ENCODE measurements at regions not wholly inside any gene's neighbourhood (a gene's known extent, or its start where the extent isn't known, plus 50 kb on each side); places are given as distances from the start of the nearest gene placed in this dataset.

DNA sequence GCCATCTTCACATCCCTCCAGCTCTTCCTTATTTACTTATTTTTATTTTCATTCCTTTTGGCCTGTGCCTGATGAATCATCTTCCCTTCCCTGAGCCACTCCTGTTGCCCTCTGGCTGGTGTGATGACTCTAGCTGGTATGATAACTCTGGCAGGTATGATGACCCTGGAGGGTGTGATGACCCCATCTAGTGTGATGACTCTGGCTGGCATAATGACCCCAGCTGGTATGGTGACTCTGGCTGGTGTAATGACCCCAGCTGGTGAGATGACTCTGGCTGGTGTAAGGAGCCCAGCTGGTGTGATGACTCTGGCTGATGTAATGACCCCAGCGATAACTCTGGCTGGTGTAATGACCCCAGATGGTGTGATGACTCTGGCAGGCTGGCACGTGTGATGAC lies 426.8 kb downstream of the QKI start:
- H3K4me1 ChIP-seq (ENCODE audit: insufficient read depth, low read length) = 0 out of 2 replicates have a peak, but pooled peaks cover 8% of the 10 kb centered on the region
- WGBS = 74% methylated on average over 2 of the region's 2 CpGs
- no peak overlapping the region for H3K27ac ChIP-seq (ENCODE audit: low read depth, low read length)
- H3K4me3 ChIP-seq (ENCODE audit: low read length) = no peak overlapping the region
- H3K9me3 ChIP-seq (ENCODE audit: insufficient read depth, low read depth, low read length) = peaks cover 11% of the 10 kb centered on the region
- no peaks in the 10 kb centered on the region for H3K27me3 ChIP-seq (ENCODE audit: insufficient read depth, low read length)
- no peaks in the 10 kb centered on the region for H3K36me3 ChIP-seq (ENCODE audit: insufficient read depth, low read length)
- H3K9ac ChIP-seq (ENCODE audit: low read depth, low read length) = no peak overlapping the region

DNA sequence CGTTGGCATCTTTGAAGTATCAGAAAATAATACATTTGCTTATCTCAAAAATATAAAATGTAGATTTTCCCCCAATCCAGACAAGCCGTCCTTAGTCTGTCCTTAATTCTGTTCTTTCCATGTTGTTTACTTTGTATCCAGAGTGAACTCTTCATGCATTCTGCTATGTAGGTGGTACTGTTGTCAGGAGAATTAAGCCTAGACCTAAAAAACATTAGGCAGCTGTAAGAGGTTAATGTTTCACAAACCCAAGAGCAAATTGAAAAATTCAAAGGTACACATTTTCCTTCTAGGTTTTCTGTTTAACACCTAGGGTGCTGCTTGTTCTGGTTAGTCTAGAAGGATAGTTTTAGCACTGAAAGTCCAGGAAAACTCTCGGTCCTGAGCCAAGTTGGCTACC lies 426.4 kb downstream of the QKI start:
- Histone ChIP-seq H3K4me3 (ENCODE audit: low read length) (no peak overlapping the region), H3K4me1 (ENCODE audit: insufficient read depth, low read length) (0 out of 2 replicates have a peak, but pooled peaks cover 8% of the 10 kb centered on the region), H3K27me3 (ENCODE audit: insufficient read depth, low read length) (no peaks in the 10 kb centered on the region), H3K36me3 (ENCODE audit: insufficient read depth, low read length) (no peaks in the 10 kb centered on the region), H3K9me3 (ENCODE audit: insufficient read depth, low read depth, low read length) (peaks cover 11% of the 10 kb centered on the region), H3K9ac (ENCODE audit: low read depth, low read length) (no peak overlapping the region), H3K27ac (ENCODE audit: low read depth, low read length) (no peak overlapping the region)
- WGBS = 94% methylated on average over 2 of the region's 3 CpGs

DNA sequence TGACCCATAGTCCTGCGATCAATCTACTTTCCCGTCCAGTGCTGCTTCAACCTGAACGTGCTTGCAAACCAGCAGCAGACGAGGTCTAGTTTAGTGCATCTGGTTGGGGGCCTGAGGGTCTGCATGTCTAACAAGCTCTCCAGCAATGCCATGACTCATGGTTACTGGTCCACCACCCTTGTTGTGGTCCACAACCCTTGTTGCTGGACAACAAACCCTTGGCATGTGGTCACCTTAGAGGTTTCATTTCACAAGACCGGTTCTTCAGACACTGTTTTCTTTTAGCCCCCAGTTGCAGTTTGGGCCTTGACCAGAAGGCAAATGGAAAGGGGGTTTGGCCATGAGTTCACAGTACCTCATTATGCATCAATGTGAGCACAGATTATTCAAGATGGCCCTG lies 424.8 kb downstream of the QKI start:
- no peak overlapping the region for H3K4me3 ChIP-seq (ENCODE audit: low read length)
- WGBS = 98% methylated on average over 5 of the region's 5 CpGs
- H3K4me1 ChIP-seq (ENCODE audit: insufficient read depth, low read length) = 0 out of 2 replicates have a peak, but pooled peaks cover 8% of the 10 kb centered on the region
- no peaks in the 10 kb centered on the region for H3K36me3 ChIP-seq (ENCODE audit: insufficient read depth, low read length)
- no peak overlapping the region for H3K9ac ChIP-seq (ENCODE audit: low read depth, low read length)
- no peaks in the 10 kb centered on the region for H3K27me3 ChIP-seq (ENCODE audit: insufficient read depth, low read length)
- no peak overlapping the region for H3K27ac ChIP-seq (ENCODE audit: low read depth, low read length)
- H3K9me3 ChIP-seq (ENCODE audit: insufficient read depth, low read depth, low read length) = peaks cover 11% of the 10 kb centered on the region

DNA sequence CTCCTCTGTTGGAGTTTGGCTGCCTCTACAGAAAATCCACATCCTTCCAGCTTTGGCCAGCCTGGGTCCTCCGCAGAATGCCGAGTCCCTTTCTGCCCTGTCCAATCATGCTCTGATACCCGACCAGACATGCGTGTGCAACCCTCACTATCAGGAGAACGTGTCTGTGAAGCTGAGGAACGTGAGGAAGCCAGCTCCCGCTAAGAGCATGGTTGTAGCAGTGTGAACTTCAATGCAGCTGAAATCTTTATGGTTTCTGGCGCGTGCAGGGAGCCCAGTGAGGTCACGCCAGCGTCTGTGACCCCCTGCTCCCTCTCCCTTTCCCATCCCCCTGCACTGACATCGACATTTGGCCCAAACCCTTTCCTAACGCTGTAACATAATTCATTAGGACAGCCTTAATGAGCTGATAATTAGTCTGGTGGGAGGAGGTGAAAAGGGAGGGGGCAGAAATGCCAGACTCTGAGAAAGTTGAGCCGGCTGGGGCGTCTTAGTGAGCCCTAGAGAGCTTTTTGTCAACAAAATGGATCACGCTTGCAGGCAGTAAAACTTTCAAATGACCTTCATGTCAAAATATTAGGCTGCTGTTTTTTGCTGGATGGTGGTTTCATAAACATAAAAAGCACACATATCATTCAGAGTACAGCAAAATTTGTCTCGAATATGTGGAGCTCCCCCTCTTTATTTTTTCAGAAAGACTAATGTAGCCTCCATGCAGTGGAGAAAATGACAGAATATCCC lies 423.3 kb downstream of the QKI start:
- Histone ChIP-seq H3K27ac (ENCODE audit: low read depth, low read length) (no peak overlapping the region), H3K27me3 (ENCODE audit: insufficient read depth, low read length) (no peaks in the 10 kb centered on the region), H3K36me3 (ENCODE audit: insufficient read depth, low read length) (no peaks in the 10 kb centered on the region), H3K9me3 (ENCODE audit: insufficient read depth, low read depth, low read length) (peaks cover 11% of the 10 kb centered on the region), H3K9ac (ENCODE audit: low read depth, low read length) (no peak overlapping the region), H3K4me1 (ENCODE audit: insufficient read depth, low read length) (0 out of 2 replicates have a peak, but pooled peaks cover 8% of the 10 kb centered on the region), H3K4me3 (ENCODE audit: low read length) (no peak overlapping the region)
- 72% methylated on average over 16 of the region's 17 CpGs for WGBS

DNA sequence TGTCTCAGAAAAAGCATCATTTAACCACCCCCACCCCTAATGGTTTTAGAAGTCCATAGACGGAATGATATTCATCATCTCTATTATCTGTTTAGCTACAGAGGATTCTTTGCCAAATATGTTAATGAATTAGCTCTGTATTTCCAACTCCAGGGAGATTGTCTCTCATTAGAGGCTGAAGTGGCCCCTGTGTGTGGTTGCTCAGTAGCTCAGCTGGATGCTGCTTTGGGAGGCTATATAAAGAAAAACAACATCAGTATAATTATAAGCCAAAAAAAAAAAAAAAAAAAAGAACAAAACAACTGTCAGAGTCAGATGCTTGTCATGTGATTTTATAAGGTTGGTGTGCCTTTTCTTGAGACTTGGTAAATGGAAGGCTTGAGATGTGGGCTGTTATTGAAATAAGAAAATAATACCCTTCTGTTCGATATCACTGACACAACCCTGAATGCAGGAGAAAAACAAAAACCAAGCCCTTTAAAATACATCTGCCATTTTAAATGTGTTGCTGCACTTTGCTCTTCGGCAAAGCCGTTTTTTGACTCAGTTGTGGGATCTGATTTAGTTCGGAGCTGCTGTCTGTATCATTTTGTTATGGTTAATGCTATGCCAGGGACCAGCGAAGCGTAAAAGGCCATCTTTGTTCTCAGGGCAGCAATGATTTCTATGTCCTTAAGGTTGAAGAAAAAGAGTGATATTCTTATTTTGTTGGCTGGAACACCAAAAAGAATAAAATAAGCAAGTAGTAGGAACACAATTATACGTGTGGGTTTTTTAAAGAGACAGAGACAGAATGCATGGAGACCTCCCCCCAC lies 422.6 kb downstream of the QKI start:
- Histone ChIP-seq H3K27me3 (ENCODE audit: insufficient read depth, low read length) (no peaks in the 10 kb centered on the region), H3K27ac (ENCODE audit: low read depth, low read length) (no peak overlapping the region), H3K4me3 (ENCODE audit: low read length) (no peak overlapping the region), H3K9ac (ENCODE audit: low read depth, low read length) (no peak overlapping the region), H3K4me1 (ENCODE audit: insufficient read depth, low read length) (0 out of 2 replicates have a peak, but pooled peaks cover 8% of the 10 kb centered on the region), H3K36me3 (ENCODE audit: insufficient read depth, low read length) (no peaks in the 10 kb centered on the region), H3K9me3 (ENCODE audit: insufficient read depth, low read depth, low read length) (peaks cover 9% of the 10 kb centered on the region)
- WGBS = 94% methylated on average over 7 of the region's 8 CpGs

DNA sequence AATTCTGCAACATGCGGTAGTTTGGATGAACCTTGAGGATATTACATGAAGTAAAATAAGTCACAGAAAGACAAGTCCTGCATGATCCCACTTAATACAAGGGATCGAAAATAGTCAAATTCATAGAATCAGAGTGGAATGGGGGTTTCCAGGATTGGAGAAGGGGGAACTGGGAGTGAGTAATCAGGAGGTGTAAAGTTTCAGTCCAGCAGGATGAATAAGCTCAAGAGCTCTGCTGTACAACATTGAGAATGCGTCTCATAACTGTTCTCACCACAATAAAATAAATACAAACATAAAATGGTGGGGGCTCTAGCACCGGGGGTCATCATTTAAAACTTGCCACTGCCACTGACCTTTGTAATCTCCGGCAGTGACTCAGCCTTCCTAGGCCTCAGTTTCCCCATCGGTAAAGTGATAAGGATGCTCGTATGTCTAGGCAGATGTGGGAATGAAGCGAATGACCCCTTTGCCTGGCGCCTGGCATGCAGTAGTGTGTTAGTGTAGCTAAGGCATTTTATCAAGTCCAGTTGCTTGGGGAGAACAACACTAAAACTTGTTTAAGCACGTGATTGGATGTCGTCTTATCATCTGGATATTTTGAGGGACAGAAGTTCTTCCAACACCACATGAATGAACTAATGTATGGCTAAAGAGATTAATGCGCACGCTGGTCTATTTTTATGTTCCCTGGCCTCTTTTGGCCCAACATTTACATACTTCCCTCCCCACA lies 421.1 kb downstream of the QKI start:
- H3K27ac ChIP-seq (ENCODE audit: low read depth, low read length) = no peak overlapping the region
- H3K27me3 ChIP-seq (ENCODE audit: insufficient read depth, low read length) = no peaks in the 10 kb centered on the region
- 91% methylated on average over 13 of the region's 13 CpGs for WGBS

DNA sequence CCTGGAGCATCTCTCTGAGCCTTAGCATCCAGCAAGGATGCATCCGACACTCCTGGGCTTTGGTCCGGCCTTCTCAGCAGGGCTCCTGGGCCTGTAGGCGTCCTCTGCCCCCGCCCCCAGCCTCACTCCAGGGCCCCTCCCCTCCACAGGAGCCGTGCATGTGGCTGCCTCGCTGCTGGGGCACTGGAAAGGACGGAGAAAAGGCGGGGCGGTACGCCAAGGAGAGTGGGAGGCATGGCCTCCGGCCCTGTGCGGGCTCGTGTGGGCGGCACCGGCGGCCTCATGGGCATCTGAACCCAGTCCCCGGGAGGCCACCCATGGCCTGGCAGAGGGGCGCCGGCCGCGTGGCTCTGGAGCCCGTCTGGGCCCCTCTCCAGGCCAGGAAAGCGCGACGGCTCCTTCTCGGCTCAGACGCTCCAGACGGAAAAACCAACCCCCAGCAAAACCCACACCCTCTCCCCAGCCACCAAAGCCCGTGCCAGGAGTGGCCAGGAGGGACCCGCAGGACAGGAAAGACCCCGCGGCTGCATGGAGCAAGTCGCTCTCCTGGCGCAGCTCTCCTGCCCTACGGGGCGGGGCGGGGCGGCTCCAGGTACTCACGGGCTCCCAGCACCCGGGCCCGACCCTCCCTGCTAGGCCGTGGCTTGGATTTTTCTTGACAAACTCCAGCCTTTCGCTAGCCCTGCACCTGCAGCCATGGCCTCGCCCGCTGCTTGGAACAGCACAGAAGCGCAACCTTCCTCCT lies 419.9 kb downstream of the QKI start:
- Histone ChIP-seq H3K4me1 (ENCODE audit: insufficient read depth, low read length) (0 out of 2 replicates have a peak, but pooled peaks cover 8% of the 10 kb centered on the region), H3K9ac (ENCODE audit: low read depth, low read length) (no peak overlapping the region), H3K27ac (ENCODE audit: low read depth, low read length) (no peak overlapping the region), H3K27me3 (ENCODE audit: insufficient read depth, low read length) (no peaks in the 10 kb centered on the region), H3K36me3 (ENCODE audit: insufficient read depth, low read length) (no peaks in the 10 kb centered on the region), H3K9me3 (ENCODE audit: insufficient read depth, low read depth, low read length) (no peaks in the 10 kb centered on the region), H3K4me3 (ENCODE audit: low read length) (no peak overlapping the region)
- WGBS = 91% methylated on average over 46 of the region's 46 CpGs

More for the DNA sequence above, 421.1 kb downstream of the QKI start:
- no peaks in the 10 kb centered on the region for H3K36me3 ChIP-seq (ENCODE audit: insufficient read depth, low read length)
- H3K9me3 ChIP-seq (ENCODE audit: insufficient read depth, low read depth, low read length) = no peaks in the 10 kb centered on the region
- no peak overlapping the region for H3K4me3 ChIP-seq (ENCODE audit: low read length)
- H3K4me1 ChIP-seq (ENCODE audit: insufficient read depth, low read length) = 0 out of 2 replicates have a peak, but pooled peaks cover 8% of the 10 kb centered on the region
- H3K9ac ChIP-seq (ENCODE audit: low read depth, low read length) = no peak overlapping the region

DNA sequence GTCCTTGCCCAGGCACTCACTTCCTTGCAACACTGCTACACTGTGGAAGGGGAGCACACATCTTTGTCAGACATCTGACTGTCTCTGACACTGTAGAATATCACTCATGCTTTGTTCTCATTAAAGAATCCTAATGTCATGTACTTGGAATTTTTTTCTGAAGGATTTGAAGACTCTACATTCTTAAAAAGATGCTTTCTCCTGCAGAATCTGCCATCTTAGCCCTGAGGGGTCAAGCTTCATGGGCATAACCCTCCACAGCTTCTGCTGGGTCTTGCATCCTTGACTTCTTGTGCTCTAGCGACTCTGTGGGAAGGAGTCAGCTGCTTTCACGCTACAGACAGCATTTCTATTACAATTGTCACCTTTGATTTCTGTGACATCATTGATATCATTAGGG lies 417.2 kb downstream of the QKI start:
- Histone ChIP-seq H3K9me3 (ENCODE audit: insufficient read depth, low read depth, low read length) (no peaks in the 10 kb centered on the region), H3K4me1 (ENCODE audit: insufficient read depth, low read length) (no peaks in the 10 kb centered on the region), H3K4me3 (ENCODE audit: low read length) (no peak overlapping the region), H3K9ac (ENCODE audit: low read depth, low read length) (no peak overlapping the region), H3K27ac (ENCODE audit: low read depth, low read length) (no peak overlapping the region), H3K27me3 (ENCODE audit: insufficient read depth, low read length) (no peaks in the 10 kb centered on the region), H3K36me3 (ENCODE audit: insufficient read depth, low read length) (no peaks in the 10 kb centered on the region)
- 89% methylated on average over 2 of the region's 2 CpGs for WGBS

DNA sequence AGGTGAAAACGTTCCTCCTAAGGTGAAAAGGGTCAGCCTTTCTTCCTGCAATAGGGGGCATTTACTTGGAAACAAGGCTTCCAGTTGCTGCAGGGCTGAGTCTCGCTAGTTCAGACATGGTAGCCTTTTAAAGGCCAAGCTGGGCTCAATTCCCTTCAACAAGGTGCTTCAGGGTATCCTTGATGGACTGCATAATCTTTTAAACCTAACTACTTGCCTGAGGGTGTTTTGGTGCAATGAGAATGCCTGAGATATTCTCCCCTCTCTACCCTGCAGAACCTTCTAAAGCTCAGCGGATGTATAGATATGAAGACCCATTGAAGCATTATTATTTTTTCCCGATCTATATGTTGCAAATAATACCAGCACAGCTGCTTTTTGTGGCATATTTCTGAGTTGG lies 416.1 kb downstream of the QKI start:
- 87% methylated on average over 3 of the region's 4 CpGs for WGBS
- no peak overlapping the region for H3K4me3 ChIP-seq (ENCODE audit: low read length)
- no peaks in the 10 kb centered on the region for H3K4me1 ChIP-seq (ENCODE audit: insufficient read depth, low read length)
- no peak overlapping the region for H3K27ac ChIP-seq (ENCODE audit: low read depth, low read length)
- H3K36me3 ChIP-seq (ENCODE audit: insufficient read depth, low read length) = no peaks in the 10 kb centered on the region
- H3K9me3 ChIP-seq (ENCODE audit: insufficient read depth, low read depth, low read length) = no peaks in the 10 kb centered on the region
- no peak overlapping the region for H3K9ac ChIP-seq (ENCODE audit: low read depth, low read length)
- H3K27me3 ChIP-seq (ENCODE audit: insufficient read depth, low read length) = no peaks in the 10 kb centered on the region

DNA sequence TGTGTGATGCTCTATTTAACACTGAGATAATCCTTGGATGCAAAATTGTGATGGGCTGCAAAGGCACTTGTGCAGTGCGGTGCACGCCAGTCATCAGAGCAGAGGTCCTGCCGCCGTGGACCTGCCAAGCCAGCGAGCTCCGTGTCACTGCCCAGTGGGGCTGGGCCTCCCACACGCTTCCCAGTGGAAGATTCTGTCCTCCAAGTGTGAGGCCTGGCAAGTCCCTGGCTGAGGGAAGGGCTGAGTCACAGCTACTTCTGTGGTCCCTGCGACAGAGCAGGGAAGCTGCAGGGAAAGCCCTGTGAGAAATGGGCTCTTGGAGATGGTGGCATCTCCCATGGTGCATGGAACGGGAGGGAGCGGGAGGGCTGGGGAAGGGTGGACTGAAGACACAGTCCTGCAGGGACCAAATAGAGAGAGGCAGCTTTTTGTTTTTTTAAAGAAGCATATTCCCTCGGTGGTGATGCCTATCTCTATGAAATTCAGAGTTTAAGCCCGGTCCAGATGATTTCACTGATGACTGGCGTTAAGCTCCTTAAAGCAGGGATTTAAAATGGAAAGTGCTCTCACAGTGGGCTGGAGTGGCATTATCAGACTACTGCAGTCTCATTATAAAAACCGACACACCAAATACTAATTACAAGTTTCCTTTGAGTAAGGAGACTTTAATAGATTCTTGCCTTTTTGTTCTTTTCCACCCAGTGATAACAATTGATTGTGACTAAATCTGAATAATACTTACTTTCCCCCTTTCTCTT lies 413.7 kb downstream of the QKI start:
- WGBS = 92% methylated on average over 14 of the region's 14 CpGs
- Histone ChIP-seq H3K27me3 (ENCODE audit: insufficient read depth, low read length) (no peaks in the 10 kb centered on the region), H3K9me3 (ENCODE audit: insufficient read depth, low read depth, low read length) (no peaks in the 10 kb centered on the region)

More for the DNA sequence above, 413.7 kb downstream of the QKI start:
- H3K4me3 ChIP-seq (ENCODE audit: low read length) = no peak overlapping the region
- no peaks in the 10 kb centered on the region for H3K36me3 ChIP-seq (ENCODE audit: insufficient read depth, low read length)
- no peak overlapping the region for H3K27ac ChIP-seq (ENCODE audit: low read depth, low read length)
- no peak overlapping the region for H3K9ac ChIP-seq (ENCODE audit: low read depth, low read length)
- no peaks in the 10 kb centered on the region for H3K4me1 ChIP-seq (ENCODE audit: insufficient read depth, low read length)

Data from HUES64 (cell line).